NB4 (cell line): ENCODE measurements at regions not wholly inside any gene's neighbourhood (a gene's known extent, or its start where the extent isn't known, plus 50 kb on each side); places are given as distances from the start of the nearest gene placed in this dataset.

Experiments
- DNase-seq: peaks from one replicate; pipeline ENCODE4 v3.0.0; 2010; ENCODE audit warnings: low read depth
- H3K4me3 ChIP-seq: one replicate; pipeline ENCODE4 v1.5.1; 2011; ENCODE audit warnings: mild to moderate bottlenecking, low read depth, low read length, moderate library complexity
- CTCF ChIP-seq: IDR thresholded peaks from one replicate; pipeline ENCODE4 v1.5.1; 2012; ENCODE audit warnings: low read depth, low read length
- MAX ChIP-seq: IDR thresholded peaks from 2 replicates; pipeline ENCODE4 v1.6.1; 2011; ENCODE audit warnings: low read depth, low read length
- MYC ChIP-seq: IDR thresholded peaks from 2 replicates; pipeline ENCODE4 v1.6.1; 2011; ENCODE audit warnings: low read depth, low read length
- POLR2A ChIP-seq: IDR thresholded peaks from 2 replicates; pipeline ENCODE4 v1.6.1; 2011; ENCODE audit warnings: mild to moderate bottlenecking; ENCODE audit not compliant: insufficient read length; ENCODE audit errors: extremely low read depth

- no peak overlapping the region for H3K4me3 ChIP-seq
- no peak for TF ChIP-seq CTCF
- no peak for TF ChIP-seq MYC
- TF ChIP-seq POLR2A, result no peak
- TF ChIP-seq MAX, result no peak
- DNase-seq, result no peak
Measured at GRCh38 chr4:136748165-136748564, 784.1 kb downstream of the PCDH18 start.

- TF ChIP-seq CTCF (no peak), POLR2A (no peak), MAX (no peak), MYC (no peak)
- no peak for DNase-seq
- H3K4me3 ChIP-seq, result no peak overlapping the region
Measured at GRCh38 chr4:136743238-136743637, 789.1 kb downstream of the PCDH18 start.

GRCh38 chr4:136742333-136742732 lies 790.0 kb downstream of the PCDH18 start:
- no peak overlapping the region for H3K4me3 ChIP-seq
- TF ChIP-seq MYC, result no peak
- TF ChIP-seq CTCF, result no peak
- TF ChIP-seq MAX, result no peak
- TF ChIP-seq POLR2A, result no peak
- no peak for DNase-seq

- H3K4me3 ChIP-seq, result no peak overlapping the region
- no peak for TF ChIP-seq MAX
- no peak for TF ChIP-seq MYC
- no peak for TF ChIP-seq POLR2A
- TF ChIP-seq CTCF, result no peak
- no peak for DNase-seq
Measured at GRCh38 chr4:136741468-136741867, 790.8 kb downstream of the PCDH18 start.

- TF ChIP-seq MAX (no peak), CTCF (no peak), MYC (no peak), POLR2A (no peak)
- DNase-seq, result no peak
- H3K4me3 ChIP-seq, result no peak overlapping the region
Measured at GRCh38 chr4:136740326-136740725, 792.0 kb downstream of the PCDH18 start.

- TF ChIP-seq POLR2A (no peak), MYC (no peak), CTCF (no peak), MAX (no peak)
- DNase-seq, result no peak
- H3K4me3 ChIP-seq, result no peak overlapping the region
Measured at GRCh38 chr4:136737066-136737465, 795.2 kb downstream of the PCDH18 start.
